WERI-Rb-1 (cell line): ENCODE measurements at regions not wholly inside any gene's neighbourhood (a gene's known extent, or its start where the extent isn't known, plus 50 kb on each side); places are given as distances from the start of the nearest gene placed in this dataset.
"Not testable (repeated sequence)": the region's sequence is repeated elsewhere in the genome, so short reads cannot be mapped to it uniquely, and the experiment has no call there.

ENCODE experiments used
- DNase-seq: peaks from one replicate; pipeline ENCODE4 v3.0.0-alpha.2; 2020
- H3K27ac ChIP-seq: fragments of 250-450 bp; sonication (Bioruptor Pico); 2 replicates; pipeline ENCODE4 v1.5.1; 2020; ENCODE audit warnings: mild to moderate bottlenecking, moderate library complexity
- H3K27me3 ChIP-seq: fragments of 250-450 bp; sonication (Bioruptor Pico); 2 replicates; pipeline ENCODE4 v1.5.1; 2021; ENCODE audit warnings: mild to moderate bottlenecking, low read depth, moderate library complexity; ENCODE audit not compliant: insufficient read depth, severe bottlenecking
- H3K36me3 ChIP-seq: fragments of 250-450 bp; sonication (Bioruptor Pico); 2 replicates; pipeline ENCODE4 v1.5.1; 2020; ENCODE audit warnings: mild to moderate bottlenecking, moderate library complexity
- H3K4me3 ChIP-seq: 2 replicates; pipeline ENCODE4 v1.5.1; 2011; ENCODE audit warnings: low read depth, mild to moderate bottlenecking, control low read depth, low read length
- H3K9me3 ChIP-seq: fragments of 250-450 bp; sonication (Bioruptor Pico); 2 replicates; pipeline ENCODE4 v1.5.1; 2021; ENCODE audit warnings: mild to moderate bottlenecking, moderate library complexity; ENCODE audit not compliant: severe bottlenecking
- CTCF ChIP-seq: IDR thresholded peaks from 2 replicates; pipeline ENCODE4 v1.5.1; 2011; ENCODE audit warnings: low read depth, mild to moderate bottlenecking, control low read depth, inconsistent platforms, low read length

- Histone ChIP-seq H3K27ac (no peak overlapping the region), H3K36me3 (no peaks in the 10 kb centered on the region), H3K27me3 (peaks cover 92% of the 10 kb centered on the region), H3K9me3 (no peaks in the 10 kb centered on the region), H3K4me3 (no peak overlapping the region)
- TF ChIP-seq CTCF = no peak
- DNase-seq = no peak
These were observed 249.8 kb downstream of the SETD4 start for GRCh38 chr21:35810431-35810970.

- DNase-seq = no peak
- Histone ChIP-seq H3K27me3 (peaks cover 95% of the 10 kb centered on the region), H3K9me3 (no peaks in the 10 kb centered on the region), H3K27ac (no peak overlapping the region), H3K36me3 (no peaks in the 10 kb centered on the region), H3K4me3 (no peak overlapping the region)
- TF ChIP-seq CTCF = no peak
These were observed 258.9 kb downstream of the SETD4 start for GRCh38 chr21:35801391-35801790.

GRCh38 chr21:35800796-35801385 lies 259.4 kb downstream of the SETD4 start:
- not testable (repeated sequence) for H3K9me3 ChIP-seq, H3K27ac ChIP-seq, DNase-seq, H3K4me3 ChIP-seq, H3K36me3 ChIP-seq
- peaks cover 95% of the 10 kb centered on the region for H3K27me3 ChIP-seq

GRCh38 chr21:35796844-35797243 lies 263.5 kb downstream of the SETD4 start:
- Histone ChIP-seq H3K36me3 (no peaks in the 10 kb centered on the region), H3K4me3 (no peak overlapping the region), H3K27me3 (peaks cover 92% of the 10 kb centered on the region), H3K27ac (no peak overlapping the region), H3K9me3 (peaks cover 4% of the 10 kb centered on the region)
- TF ChIP-seq CTCF = no peak
- DNase-seq = no peak

GRCh38 chr21:35794527-35794926 lies 265.8 kb downstream of the SETD4 start:
- not testable (repeated sequence) for H3K4me3 ChIP-seq, H3K36me3 ChIP-seq, H3K9me3 ChIP-seq, DNase-seq, H3K27ac ChIP-seq
- H3K27me3 ChIP-seq = peaks cover 90% of the 10 kb centered on the region

GRCh38 chr21:35792569-35793305 lies 267.6 kb downstream of the SETD4 start:
- H3K4me3 ChIP-seq = no peak overlapping the region

More at GRCh38 chr21:35792569-35793305, 267.6 kb downstream of the SETD4 start:
- Histone ChIP-seq H3K27me3 (peaks cover 83% of the 10 kb centered on the region), H3K27ac (no peak overlapping the region), H3K9me3 (peaks cover 11% of the 10 kb centered on the region), H3K36me3 (no peaks in the 10 kb centered on the region)
- no peak for DNase-seq
- no peak for TF ChIP-seq CTCF
